Type B pancreatic cell (in vitro differentiated cells): ENCODE measurements at regions not wholly inside any gene's neighbourhood (a gene's known extent, or its start where the extent isn't known, plus 50 kb on each side); places are given as distances from the start of the nearest gene placed in this dataset.

Experiments used
- DNase-seq: peaks from one replicate; pipeline ENCODE4 v3.0.0; 2021; ENCODE audit warnings: mixed read lengths; ENCODE audit not compliant: unreplicated experiment; ENCODE audit errors: extremely low spot score
- H3K27ac Mint-ChIP-seq: 2 replicates; pipeline ENCODE4 v1.8.0; 2021; ENCODE audit warnings: mild to moderate bottlenecking, mixed read lengths
- H3K27me3 Mint-ChIP-seq: 2 replicates; pipeline ENCODE4 v1.8.0; 2021; ENCODE audit warnings: mixed read lengths
- H3K36me3 Mint-ChIP-seq: 2 replicates; pipeline ENCODE4 v1.8.0; 2021; ENCODE audit warnings: mixed read lengths
- H3K4me1 Mint-ChIP-seq: one replicate; pipeline ENCODE4 v1.8.0; 2021; ENCODE audit warnings: mixed read lengths; ENCODE audit not compliant: unreplicated experiment
- H3K4me3 Mint-ChIP-seq: 2 replicates; pipeline ENCODE4 v1.8.0; 2021; ENCODE audit warnings: mild to moderate bottlenecking, mixed read lengths
- H3K9me3 Mint-ChIP-seq: 2 replicates; pipeline ENCODE4 v1.8.0; 2021; ENCODE audit warnings: mixed read lengths
- TF ChIP-seq, protein P1 (sequence below): fragments of 200-600 bp; sonication (generic); conservative IDR thresholded peaks from 2 replicates; pipeline ENCODE4 v1.5.0; 2021; ENCODE audit warnings: antibody characterized with exemption, mild to moderate bottlenecking

DNA sequence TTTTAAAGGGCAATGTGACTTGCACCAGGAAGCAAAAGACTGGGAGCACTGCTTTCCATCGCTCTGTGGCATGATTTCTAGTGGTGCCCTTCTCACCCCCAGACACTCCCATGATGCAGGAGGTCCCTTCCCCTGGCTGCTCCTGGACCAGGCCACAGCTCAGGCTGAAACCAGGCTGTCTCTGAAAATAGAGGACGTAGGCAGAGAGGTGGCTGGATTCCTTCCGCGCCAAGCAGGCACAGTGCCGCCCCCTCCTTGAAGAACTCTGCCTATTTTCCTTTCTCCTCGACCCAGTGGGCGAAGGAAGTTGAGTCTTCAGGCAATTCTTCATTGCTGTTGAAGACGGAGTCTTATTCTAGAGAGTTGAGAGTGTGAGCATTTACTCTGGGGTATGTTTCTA is 489.4 kb upstream of the TBL1XR1 start:
- H3K27ac Mint-ChIP-seq = no peak overlapping the region
- H3K4me3 Mint-ChIP-seq = no peak overlapping the region
- H3K36me3 Mint-ChIP-seq = no peaks in the 10 kb centered on the region
- H3K27me3 Mint-ChIP-seq = no peaks in the 10 kb centered on the region
- H3K4me1 Mint-ChIP-seq = peaks cover 22% of the 10 kb centered on the region
- TF ChIP-seq, protein P1, sequence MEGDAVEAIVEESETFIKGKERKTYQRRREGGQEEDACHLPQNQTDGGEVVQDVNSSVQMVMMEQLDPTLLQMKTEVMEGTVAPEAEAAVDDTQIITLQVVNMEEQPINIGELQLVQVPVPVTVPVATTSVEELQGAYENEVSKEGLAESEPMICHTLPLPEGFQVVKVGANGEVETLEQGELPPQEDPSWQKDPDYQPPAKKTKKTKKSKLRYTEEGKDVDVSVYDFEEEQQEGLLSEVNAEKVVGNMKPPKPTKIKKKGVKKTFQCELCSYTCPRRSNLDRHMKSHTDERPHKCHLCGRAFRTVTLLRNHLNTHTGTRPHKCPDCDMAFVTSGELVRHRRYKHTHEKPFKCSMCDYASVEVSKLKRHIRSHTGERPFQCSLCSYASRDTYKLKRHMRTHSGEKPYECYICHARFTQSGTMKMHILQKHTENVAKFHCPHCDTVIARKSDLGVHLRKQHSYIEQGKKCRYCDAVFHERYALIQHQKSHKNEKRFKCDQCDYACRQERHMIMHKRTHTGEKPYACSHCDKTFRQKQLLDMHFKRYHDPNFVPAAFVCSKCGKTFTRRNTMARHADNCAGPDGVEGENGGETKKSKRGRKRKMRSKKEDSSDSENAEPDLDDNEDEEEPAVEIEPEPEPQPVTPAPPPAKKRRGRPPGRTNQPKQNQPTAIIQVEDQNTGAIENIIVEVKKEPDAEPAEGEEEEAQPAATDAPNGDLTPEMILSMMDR = no peak
- peaks cover 5% of the 10 kb centered on the region for H3K9me3 Mint-ChIP-seq
- no peak for DNase-seq

DNA sequence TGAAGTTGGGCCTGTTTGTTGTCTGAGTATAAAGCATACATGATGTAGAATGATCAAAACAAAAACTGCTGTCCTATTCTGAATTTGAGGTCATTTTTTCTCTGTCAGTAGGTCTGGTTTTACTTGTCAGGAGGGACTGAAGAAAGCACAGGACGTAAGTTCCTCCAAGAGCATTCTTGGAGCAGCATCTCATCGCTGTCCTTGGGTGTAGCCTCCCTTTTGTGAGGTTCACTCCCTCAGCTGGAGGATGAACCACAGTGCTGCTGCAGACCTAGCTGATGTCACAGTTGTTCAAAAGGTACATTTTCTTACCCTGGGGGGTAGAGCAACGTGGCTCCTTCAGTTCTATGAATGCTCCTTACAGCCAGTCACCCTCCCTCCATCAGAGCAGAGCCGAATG is 490.0 kb upstream of the TBL1XR1 start:
- no peak for DNase-seq
- Mint-ChIP-seq H3K9me3 (peaks cover 5% of the 10 kb centered on the region), H3K4me3 (no peak overlapping the region), H3K36me3 (no peaks in the 10 kb centered on the region), H3K4me1 (peaks cover 16% of the 10 kb centered on the region), H3K27me3 (no peaks in the 10 kb centered on the region), H3K27ac (peak overlapping the region; percentile 13)
- TF ChIP-seq, protein P1 = no peak

DNA sequence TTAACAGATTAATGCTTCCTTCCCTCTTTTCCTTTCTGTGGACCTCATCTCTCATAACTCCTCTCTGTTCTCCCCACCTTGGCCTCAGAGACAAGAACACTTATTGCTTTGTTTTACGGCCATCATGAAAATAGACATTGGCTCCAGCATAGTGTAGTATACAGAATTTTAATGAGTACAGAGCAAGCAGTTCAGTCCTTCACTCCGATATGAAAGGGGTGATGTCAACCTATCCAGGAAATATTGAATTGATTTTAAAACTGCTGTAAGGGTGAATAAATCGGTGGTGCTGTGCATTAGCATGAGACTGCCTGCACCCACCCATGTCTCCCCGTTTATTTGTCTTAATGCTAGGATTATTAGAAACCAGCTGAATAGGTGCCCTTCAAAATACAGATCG is 490.9 kb upstream of the TBL1XR1 start:
- no peak for DNase-seq
- H3K36me3 Mint-ChIP-seq = no peaks in the 10 kb centered on the region
- no peaks in the 10 kb centered on the region for H3K27me3 Mint-ChIP-seq
- TF ChIP-seq, protein P1 = no peak
- H3K27ac Mint-ChIP-seq = no peak overlapping the region
- peaks cover 8% of the 10 kb centered on the region for H3K4me1 Mint-ChIP-seq
- no peaks in the 10 kb centered on the region for H3K9me3 Mint-ChIP-seq
- H3K4me3 Mint-ChIP-seq = no peak overlapping the region

DNA sequence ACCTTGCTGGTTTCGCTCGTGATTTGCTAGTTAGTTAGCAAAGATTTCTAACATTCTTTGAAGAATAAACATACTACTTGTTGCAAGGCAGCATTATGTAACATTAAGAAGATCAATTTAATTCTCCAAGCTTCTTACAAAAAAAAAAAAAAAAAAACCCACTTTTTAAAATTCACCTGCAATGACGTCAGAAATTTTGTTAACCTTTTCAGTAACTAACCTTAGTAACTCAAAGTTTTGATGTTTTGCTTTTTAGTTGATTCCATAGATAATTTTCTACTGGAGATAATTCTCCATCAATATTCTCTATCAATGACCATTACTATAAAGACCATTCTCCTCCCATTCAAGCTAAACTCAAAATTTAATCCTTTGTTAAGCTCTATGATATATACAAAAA is 491.8 kb upstream of the TBL1XR1 start:
- Mint-ChIP-seq H3K36me3 (no peaks in the 10 kb centered on the region), H3K27me3 (no peaks in the 10 kb centered on the region)
- DNase-seq = no peak

DNA sequence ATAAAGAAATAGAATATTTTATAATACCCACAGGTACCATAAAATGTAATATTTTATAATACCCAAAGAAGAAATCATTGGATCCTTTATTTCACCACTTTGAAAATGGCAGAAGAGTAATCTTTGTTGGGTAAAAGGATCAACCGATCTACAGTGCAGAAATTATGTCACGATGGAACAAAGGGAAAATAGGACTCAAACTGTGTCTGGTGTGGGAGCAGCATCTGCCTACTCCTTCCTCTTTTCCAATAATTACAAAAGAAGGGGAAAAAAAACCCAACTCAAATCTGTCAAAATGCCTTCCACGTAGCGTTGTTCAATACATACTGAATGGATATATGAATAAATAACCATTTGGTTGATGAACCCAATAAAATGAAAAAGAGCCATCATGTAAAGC is 492.6 kb upstream of the TBL1XR1 start:
- TF ChIP-seq, protein P1 = no peak
- Mint-ChIP-seq H3K4me3 (no peak overlapping the region), H3K27me3 (no peaks in the 10 kb centered on the region)

More for the DNA sequence above, 491.8 kb upstream of the TBL1XR1 start:
- peaks cover 17% of the 10 kb centered on the region for H3K4me1 Mint-ChIP-seq
- no peaks in the 10 kb centered on the region for H3K9me3 Mint-ChIP-seq
- H3K4me3 Mint-ChIP-seq = no peak overlapping the region
- no peak overlapping the region for H3K27ac Mint-ChIP-seq
- TF ChIP-seq, protein P1 = no peak

DNA sequence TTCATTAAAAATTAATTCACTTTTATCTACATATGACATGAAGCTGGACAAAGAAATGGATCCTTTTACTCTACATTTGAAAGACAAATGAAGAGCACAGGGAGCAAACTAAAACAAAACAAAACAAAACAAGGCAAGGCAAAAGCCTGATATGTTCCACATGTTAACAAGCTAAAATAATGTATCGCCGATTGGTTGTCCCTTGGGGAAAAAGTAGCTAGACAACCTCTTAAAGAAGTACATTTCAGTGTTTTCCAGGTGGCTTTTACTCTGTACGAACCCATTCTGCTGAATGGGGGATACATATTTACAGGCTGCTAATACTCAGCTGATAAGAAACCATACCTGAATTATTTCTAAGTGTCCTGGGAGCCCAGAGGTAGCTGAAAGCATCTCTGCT is 493.0 kb upstream of the TBL1XR1 start:
- H3K36me3 Mint-ChIP-seq = no peaks in the 10 kb centered on the region
- H3K4me1 Mint-ChIP-seq = peaks cover 27% of the 10 kb centered on the region
- DNase-seq = no peak
- H3K9me3 Mint-ChIP-seq = no peaks in the 10 kb centered on the region
- no peaks in the 10 kb centered on the region for H3K27me3 Mint-ChIP-seq
- TF ChIP-seq, protein P1 = no peak
- H3K4me3 Mint-ChIP-seq = no peak overlapping the region
- no peak overlapping the region for H3K27ac Mint-ChIP-seq

More for the DNA sequence above, 492.6 kb upstream of the TBL1XR1 start:
- Mint-ChIP-seq H3K4me1 (peaks cover 25% of the 10 kb centered on the region), H3K36me3 (no peaks in the 10 kb centered on the region), H3K9me3 (no peaks in the 10 kb centered on the region), H3K27ac (no peak overlapping the region)
- DNase-seq = no peak
